Stimulated activated CD4-positive, alpha-beta T cell treated with anti-CD3 and anti-CD28 coated beads, Interleukin-1b, Interleukin-23, amount 100 ng/mL, for 24 hours (primary cell): ENCODE measurements at regions not wholly inside any gene's neighbourhood (a gene's known extent, or its start where the extent isn't known, plus 50 kb on each side); places are given as distances from the start of the nearest gene placed in this dataset.
A peak's percentile ranks its signal among the peaks of the same experiment; 100 is the strongest.
"Not testable (repeated sequence)": the region's sequence is repeated elsewhere in the genome, so short reads cannot be mapped to it uniquely, and the experiment has no call there.

Experiments used
- DNase-seq, 4 experiments: peaks; one replicate each; pipeline ENCODE4 v3.0.0-alpha.2; 2020; ENCODE audit warnings: low read depth in 4 of 4, low spot score in 1 of 4

DNA sequence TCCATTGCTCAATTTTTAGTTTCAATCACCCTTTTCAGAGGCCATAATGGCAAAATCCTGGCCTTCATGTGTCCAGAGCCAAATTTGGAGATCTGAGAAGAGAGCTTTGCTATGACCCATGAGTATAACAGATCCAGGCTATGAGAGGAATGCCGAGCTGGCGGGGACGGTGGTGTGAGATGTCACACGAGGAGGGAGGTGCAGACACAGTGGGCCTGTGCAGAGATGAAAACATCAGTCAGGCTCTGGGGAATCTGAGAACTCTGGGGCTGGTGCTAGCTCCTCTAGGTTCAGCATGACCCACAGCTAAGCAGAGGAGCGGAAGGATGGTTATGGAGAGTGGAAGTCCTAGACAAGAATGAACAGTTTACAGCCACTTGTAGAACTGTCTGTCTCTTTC, 398.3 kb upstream of the ATP10A start:
- DNase-seq: no peak

DNA sequence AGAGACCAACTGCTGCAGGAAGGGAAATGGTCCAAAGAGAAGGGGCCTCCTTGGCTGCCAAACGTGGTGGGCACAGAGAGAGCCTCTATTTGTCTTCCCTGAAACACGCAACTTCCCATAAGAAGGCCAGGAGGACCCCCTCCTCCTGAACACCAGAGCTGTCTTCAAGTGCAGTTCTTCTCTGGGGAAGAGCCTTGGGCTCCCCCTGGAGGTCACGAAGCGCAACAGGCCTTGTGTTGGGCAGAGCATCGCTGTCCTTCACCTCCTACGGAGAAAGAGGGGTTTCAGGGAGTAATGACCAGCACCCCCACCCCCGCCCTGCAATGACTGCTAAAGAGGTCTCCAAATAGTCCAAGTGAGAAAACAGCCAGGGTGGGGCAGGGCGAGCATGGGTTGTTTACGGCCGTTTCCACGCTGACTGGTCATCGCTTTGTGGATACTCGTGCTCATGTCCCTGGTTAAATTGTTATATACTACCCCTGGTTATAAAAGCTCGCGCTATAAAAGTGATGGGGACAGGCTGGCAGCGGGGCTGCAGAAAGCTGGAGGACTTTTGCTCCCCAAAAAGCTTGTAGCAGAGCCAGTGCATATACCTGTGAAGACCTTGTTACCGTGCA, 397.5 kb upstream of the ATP10A start:
- DNase-seq: peak in 2 of 4 experiments; percentile 3 to 5

DNA sequence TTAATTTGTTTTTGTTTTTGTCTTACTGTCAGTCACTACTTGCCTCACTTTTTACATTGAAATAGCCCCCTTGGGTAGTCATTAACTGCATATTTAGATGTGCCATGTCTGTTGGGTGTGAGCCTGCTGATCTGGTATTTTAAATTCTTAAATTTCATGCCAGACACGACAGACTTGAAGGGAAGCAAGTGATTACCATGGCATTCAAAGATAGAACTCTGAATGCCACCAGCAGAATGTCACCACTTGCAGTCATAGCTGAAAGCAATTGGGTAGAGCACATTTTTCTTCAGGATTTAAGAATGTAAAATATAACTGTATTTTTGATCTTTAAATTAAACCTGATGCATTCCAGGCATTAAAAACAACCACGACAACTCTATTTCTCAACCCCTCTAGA, 396.5 kb upstream of the ATP10A start:
- DNase-seq: no peak

DNA sequence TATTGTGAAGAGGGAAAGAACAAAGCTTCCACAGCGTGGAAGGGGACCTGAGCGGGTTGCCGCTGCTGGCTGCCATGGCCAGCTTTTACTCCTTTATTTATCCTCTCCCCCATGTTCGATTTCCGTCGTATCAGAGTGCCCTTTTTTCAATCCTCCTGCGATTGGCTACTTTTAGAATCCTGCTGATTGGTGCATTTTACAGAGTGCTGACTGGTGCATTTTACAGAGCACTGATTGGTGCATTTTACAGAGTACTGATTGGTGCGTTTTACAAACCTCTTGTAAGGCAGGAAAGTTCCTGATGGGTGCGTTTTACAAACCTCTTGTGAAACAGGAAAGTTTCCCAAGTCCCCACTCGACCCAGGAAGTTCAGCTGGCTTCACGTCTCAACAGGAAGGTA, 381.7 kb upstream of the ATP10A start:
- DNase-seq: not testable (repeated sequence)

DNA sequence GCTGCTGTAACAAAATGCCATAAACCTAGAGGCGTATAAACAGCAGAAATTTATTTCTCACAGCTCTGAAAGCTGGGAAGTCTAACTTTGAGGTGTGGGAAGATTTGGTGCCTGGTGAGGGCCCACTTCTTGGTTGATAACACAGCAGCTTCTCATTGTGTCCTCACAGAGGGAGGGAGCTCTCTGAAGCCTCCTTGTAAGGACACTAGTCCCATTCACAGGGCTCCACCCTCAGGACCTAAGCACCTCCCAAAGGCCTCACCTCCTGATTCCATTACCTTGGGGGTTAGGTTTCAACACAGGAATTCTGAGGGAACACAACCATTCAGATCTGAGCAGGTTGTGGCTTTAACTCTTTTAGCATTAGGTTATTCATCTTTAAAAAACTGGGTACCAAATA, 380.3 kb upstream of the ATP10A start:
- DNase-seq: no peak

DNA sequence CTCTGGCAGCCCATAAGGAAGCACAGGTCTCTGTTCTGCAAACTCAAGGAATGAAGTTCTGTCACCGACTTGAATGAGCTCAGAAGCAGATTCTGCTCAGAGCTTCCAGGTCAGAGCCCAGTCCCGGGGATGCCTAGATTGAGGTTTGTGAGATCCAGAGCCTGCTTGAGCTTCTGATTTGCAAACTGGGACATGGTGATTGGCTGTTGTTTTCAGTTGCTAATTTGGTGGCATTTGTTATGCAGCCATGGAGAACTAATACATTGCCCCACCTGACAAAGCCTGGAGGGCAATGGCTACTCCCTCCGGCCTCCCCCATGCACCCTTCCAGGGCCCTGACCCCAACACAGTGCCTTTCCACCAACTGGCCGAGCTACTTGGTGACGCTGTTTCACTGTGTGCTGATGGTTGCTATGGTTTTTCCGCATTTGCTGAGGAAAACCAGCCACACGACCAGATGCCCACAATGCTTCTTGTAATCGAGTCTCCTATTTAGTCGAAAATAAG, 379.5 kb upstream of the ATP10A start:
- DNase-seq: no peak

DNA sequence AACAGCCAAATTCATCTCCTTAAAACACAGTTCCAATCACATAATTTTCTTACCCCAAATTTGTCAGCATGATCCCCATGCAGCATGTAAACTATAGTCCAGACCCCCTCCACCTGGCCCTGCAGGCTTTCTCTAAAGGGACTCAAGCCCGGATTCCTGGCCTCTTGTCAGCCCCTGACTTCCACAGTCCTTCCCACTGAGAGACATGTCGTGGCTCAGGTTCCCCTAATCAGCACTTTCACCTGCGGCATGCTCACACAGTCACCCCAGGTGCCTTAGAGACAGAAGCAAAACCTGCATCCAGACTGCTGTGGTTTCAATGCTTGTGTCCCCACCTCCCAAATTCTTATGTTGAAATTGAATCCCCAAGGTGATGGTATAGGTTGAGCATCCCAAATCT, 372.7 kb upstream of the ATP10A start:
- DNase-seq: no peak

DNA sequence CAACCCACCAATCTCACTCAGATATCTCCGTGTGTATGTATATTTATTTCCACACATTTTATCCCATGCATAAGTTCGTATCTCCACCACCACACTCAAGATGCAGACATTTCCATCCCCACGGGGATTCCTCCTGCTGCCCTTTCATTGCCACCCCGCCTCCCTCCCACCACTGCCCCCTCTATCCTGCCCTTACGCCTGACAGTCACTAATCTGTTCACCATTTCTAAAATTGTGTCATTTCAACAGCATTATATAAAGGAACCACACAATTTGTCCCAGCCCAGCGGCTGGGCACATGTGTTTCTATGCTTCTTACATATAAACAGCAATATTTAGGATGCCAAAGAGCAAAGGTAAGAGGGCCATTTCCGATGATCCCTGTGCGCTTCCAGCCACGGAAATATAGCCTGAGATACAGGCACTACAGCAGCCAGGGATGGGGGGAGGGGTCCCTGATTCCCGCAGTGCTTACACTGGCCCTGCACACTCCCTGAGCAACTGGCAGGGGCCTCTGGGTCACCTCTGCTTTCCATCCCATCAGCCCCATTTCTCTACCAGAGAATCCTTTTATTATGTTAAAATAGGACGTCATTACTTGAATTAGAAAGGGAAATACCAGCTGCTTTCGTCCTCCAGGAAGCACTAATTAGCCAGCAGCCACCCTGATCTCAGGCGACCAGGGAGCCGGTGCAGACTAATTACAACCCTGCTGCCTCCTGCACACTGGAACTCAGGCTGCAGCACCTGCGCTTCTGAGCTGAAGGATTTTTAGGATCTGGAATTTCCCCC, 372.0 kb upstream of the ATP10A start:
- DNase-seq: no peak

DNA sequence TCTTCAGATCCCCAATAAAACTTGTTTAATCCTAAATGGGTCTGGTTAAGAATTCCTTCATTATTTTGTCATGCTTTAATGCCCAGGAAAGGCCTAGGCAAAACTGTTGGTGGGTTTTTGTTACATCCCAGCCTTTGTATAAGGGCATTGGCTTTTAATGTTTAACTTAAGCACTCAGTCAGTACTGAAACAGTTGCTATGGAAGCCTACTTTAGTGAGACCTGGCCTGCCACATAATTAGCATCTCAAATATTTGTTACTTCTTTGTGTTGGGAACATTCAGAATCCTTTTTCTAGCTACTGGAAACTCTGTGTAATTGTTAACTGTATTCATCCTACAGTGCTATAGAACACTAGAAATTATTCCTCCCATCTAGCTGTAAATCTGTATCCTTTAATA, 369.6 kb upstream of the ATP10A start:
- no peak for DNase-seq

DNA sequence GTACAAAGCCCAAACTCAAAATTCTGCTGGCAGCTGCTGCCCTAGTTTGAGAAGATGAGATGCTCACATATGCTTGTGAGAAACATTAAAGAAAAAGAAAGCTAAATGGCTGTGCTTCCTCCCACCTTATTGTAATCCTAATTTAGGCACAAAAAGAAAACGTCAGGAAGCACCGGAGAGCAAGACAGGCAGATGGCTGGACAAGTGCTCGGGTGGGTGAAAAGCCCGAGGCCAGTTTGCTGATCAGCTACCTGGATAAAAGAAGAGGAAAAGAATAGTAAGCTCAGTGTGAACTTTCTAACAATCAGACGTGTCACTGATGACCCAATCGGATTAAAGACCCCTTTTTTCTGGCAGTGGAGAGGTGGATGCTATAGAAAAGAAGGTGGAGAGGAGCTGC, 368.0 kb upstream of the ATP10A start:
- DNase-seq: no peak

DNA sequence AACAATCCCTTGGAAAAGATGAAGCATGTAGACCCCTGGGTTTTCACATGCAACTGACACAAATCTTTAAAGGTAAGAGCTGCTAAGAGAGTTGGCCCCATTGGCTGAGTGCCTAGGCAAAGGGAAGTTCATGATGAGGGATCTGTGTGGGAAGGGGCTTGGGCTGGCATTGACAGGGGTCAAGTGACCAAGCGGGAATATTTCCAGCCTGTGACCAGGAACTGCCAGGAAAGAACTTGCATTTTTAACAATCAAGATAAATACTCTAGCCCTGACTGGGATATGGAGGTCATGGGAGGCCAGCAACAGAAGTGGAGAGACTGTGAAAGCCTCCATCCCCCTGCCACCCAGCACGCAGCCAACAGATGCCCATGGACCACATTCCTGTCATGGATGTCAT, 361.1 kb upstream of the ATP10A start:
- DNase-seq: no peak

DNA sequence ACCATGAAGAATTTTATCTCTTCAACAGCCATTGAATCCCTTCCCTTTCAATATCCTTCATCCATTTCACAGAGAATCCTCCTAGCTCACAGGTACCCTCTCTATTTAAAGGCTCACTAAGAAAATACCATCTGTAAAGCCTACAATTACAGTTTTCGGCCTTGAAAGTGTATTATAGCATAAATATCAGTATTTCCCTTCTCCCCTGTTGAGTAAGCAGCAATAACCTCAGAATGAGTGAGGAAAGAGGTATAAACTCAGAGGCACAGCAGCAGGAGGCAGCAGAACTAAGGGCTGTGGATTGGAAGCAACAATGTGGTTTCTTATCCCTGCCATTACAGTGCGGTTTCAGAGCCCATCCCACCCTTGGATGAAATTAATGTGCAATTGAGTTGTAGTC, 360.6 kb upstream of the ATP10A start:
- no peak for DNase-seq

DNA sequence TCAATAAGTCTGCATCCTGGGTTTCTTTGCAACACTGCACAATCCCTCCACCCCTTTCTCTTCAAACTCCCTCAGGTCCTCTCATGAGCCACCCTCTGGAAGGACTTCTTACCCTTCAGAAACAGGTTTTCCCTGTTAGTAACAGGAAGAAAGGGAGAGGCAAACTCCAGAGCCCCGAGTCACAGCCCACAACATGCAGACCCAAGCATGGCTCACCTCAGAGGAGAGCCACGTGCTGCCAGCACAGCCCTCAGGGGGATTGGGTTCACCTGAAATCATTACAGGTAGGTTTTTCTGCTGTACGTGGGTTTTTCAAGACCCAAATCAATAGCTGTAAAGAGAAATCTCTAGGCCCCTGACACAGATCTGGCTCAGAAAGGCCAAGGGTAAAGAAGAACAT, 359.7 kb upstream of the ATP10A start:
- no peak for DNase-seq

DNA sequence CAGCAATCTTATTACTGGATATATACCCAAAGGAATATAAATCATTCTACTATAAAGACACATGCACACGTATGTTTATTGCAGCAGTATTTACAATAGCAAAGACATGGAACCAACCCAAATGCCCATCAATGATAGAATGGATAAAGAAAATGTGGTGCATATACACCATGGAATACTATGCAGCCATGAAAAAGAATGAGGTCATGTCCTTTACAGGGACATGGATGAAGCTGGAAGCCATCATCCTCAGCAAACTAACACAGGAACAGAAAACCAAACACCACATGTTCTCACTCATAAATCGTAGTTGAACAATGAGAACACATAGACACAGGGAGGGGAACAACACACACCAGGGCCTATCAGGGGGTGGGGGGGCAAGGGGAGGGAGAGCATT, 353.9 kb upstream of the ATP10A start:
- DNase-seq: not testable (repeated sequence)

DNA sequence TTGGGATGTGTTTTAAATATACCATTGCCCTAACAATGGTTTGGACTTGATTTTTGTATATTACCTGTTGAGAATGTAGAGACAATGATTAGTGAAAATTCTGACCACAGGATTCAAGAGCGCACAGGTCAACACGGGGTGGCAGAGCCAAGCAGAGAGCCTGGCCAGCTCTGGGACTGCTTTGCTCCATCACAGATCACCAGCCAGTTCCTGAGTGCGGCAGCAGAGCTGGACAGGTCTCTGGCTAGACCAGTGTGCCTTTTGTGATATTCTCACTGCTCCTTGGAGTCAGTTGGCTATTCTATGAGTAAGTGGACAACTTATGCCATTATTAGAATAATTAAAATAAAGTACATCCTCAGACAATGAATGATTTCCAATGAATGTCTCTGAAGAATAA, 351.2 kb upstream of the ATP10A start:
- DNase-seq: no peak

DNA sequence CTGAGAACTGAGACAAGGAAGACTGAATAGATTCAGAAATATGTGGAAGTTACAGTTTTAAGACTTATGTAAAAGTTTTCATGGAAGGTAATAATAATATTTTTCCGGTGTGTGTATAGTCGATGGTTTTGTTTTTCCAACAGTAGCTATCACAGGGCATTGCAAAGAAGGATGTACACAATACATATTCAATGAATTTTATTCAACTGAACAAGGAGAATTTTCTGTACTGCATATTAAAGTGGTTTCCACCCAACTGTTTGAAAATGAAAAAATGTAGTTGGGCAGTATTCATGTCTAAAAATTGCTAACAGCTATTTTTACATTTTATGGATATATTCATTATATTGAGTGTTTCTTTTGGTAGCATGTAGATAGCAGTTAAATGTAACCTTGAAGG, 350.3 kb upstream of the ATP10A start:
- no peak for DNase-seq

DNA sequence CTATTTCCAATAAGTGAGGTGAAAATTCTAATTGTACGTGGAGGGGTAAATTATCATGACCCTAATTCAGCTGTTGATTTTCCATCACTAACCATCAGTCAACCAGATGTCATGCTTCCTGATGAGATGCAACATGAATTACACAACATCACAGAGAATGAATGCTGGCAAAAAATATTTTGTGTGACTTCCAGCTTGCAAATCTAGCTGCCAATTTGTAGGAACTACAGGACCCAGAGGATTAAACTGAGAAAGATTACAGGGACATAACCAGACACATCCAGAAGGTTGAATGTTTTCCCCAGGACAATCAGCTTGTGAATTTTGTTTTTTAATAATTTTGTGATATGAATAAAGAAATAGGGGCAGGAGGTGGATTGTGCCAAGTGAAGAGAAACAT, 349.0 kb upstream of the ATP10A start:
- DNase-seq: no peak

DNA sequence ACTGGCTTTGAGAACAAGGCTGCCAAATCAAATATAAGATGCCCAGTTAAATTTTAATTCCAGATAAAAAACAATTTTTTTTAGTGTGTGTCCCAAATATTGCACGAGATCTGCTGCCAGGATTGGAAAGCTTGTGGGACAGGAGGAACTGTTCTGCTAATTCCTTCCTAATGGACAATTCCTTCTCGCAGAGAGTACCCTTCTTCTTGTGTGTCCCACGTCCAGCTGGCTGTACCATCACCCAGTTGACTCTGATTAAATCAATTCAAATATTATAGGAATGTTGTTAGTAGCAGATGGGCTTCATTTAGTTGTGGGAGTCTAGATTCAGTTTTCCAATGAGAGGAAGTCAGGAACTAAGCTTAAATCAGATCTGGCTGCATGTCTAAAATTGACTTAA, 347.9 kb upstream of the ATP10A start:
- DNase-seq: no peak

DNA sequence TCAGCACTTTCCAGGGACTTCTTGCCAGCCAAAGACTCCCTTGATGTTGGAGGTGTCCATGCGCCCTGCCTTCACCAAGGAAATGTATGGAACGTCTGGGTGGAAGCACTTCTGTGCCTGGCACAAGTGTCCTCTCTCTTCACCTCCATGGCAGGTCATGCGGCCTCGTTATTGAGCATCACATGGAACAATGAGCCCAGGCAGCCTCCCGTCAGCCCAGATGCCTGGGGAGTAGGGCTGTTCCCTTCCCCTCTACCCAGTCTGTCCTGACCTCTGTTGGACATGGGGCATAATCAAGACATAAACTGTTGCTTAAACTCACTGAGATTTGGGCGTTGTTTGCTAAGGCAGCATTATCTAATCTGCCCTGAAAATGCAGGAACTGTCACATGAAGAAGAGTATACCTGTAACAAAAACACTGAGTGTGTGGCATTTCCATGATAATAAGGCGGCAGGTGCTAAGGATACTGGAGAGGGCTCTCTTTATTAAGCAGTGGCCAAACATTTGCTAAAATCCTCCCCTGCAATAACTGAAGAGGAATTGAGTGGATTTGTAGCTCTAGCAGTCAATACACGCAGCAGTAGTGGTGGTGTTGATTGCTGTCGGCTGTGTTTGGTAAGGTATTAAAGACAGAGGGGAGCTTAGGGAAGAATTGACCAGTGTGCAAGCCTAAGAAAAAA, 338.2 kb upstream of the ATP10A start:
- DNase-seq: no peak

DNA sequence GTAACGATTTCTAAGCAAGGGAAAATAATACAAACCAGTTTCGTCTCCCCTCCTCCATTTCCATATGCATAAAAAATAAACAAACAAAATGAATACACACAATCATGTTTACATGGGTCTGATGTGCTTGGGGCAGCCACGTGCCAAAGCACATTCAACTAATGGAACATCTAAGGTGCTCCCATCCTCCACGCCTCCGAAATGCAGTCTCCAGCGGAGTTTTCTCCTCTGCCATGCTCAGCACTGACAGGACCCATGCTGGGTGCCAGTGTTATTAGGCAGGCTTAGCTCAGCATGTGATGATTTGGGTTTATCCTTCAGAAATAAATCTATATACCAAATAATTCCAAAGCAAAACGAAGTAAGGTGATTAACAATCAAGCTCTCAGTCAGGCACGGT, 337.3 kb upstream of the ATP10A start:
- no peak for DNase-seq

DNA sequence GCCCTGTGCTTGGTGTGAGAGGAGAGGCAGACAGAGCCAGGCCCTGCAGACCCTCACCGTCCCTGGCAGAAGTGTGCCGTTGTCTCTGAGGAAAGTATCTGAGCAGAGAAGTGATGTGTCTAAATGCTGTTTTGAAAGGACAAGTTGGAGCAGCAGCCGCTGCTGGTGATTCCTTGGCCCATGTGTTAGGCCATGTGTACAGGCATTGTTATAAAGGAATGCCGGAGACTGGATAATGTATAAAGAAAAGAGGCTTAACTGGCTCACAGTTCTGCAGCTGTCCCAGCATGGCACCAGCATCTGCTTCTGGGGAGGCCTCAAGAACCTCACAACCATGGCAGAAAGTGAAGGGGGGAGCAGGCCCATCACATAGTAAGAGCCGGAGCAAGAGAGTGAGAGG, 334.6 kb upstream of the ATP10A start:
- DNase-seq: no peak

DNA sequence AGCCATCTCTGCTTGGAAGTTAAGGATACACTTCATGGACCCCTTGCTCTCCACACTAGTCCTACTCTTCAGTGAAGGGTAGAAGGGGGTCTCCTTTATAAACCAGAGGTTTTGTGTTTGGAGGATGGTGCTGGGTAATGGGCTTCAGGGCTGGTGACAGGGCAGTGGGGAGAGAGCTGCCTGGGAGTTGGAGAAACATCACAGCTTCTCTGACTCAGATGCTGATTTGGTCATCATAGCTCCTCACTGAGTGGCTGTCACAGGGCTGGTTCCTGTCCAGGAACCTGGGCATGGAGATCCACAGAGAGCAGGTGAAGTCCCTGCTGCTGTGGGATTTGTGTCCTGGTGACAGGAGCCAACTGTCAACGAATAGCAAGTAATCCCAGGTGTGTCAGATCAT, 333.9 kb upstream of the ATP10A start:
- DNase-seq: no peak
